ENCODE measurements at regions not wholly inside any gene's neighbourhood (a gene's known extent, or its start where the extent isn't known, plus 50 kb on each side); places are given as distances from the start of the nearest gene placed in this dataset.
"Not testable (repeated sequence)": the region's sequence is repeated elsewhere in the genome, so short reads cannot be mapped to it uniquely, and the experiment has no call there.

- not testable (repeated sequence) for DNase-seq
Measured at GRCh38 chr21:6138244-6139136, 4382.9 kb upstream of the TPTE start.

GRCh38 chr21:6139331-6139730, 4382.1 kb upstream of the TPTE start:
- DNase-seq: not testable (repeated sequence)

GRCh38 chr21:6139862-6140261, 4381.5 kb upstream of the TPTE start:
- not testable (repeated sequence) for DNase-seq

GRCh38 chr21:6140467-6141137, 4380.8 kb upstream of the TPTE start:
- not testable (repeated sequence) for DNase-seq

GRCh38 chr21:6141138-6141474, 4380.3 kb upstream of the TPTE start:
- DNase-seq: not testable (repeated sequence)

- not testable (repeated sequence) for DNase-seq
Measured at GRCh38 chr21:6153154-6153553, 4368.2 kb upstream of the TPTE start.

- not testable (repeated sequence) for DNase-seq
Measured at GRCh38 chr21:6154524-6155320, 4366.7 kb upstream of the TPTE start.

GRCh38 chr21:6156712-6157389, 4364.5 kb upstream of the TPTE start:
- DNase-seq: not testable (repeated sequence)

- not testable (repeated sequence) for DNase-seq
Measured at GRCh38 chr21:6157515-6157914, 4363.9 kb upstream of the TPTE start.

GRCh38 chr21:6158171-6158570, 4363.2 kb upstream of the TPTE start:
- not testable (repeated sequence) for DNase-seq
